ENCODE measurements at regions not wholly inside any gene's neighbourhood (a gene's known extent, or its start where the extent isn't known, plus 50 kb on each side); places are given as distances from the start of the nearest gene placed in this dataset.

- no peak overlapping the region for H3K4me3 ChIP-seq (replicated peaks in 1 of 3; ENCODE audit: low read depth in 2 of 3, low read length in 3 of 3)
- H3K36me3 ChIP-seq (replicated peaks in 1 of 2; ENCODE audit: control insufficient read depth in 1 of 2, insufficient read depth in 2 of 2, low read length in 2 of 2), result no peaks in the 10 kb centered on the region
- peaks cover 0 to 3% (median 2%) of the 10 kb centered on the region in 3 donors for H3K27me3 Mint-ChIP-seq (ENCODE audit: low read depth in 3 of 3)
- H3K4me1 Mint-ChIP-seq, result no peaks in the 10 kb centered on the region
- intact Hi-C loops (cut with micrococcal nuclease), result no loop called here
- H2AFZ ChIP-seq (ENCODE audit: insufficient read depth, low read depth, low read length, poor library complexity, severe bottlenecking), result no peak overlapping the region
- H3K4me2 ChIP-seq (replicated peaks; ENCODE audit: extremely low read depth, low read length, poor library complexity, severe bottlenecking), result no peak overlapping the region
- no peaks in the 10 kb centered on the region for H3K36me3 Mint-ChIP-seq
- H3K27ac ChIP-seq (ENCODE audit: low read depth in 1 of 2, low read length in 2 of 2), result no peak overlapping the region
- no peaks in the 10 kb centered on the region for H3K27me3 ChIP-seq (ENCODE audit: control insufficient read depth in 2 of 2, insufficient read depth in 2 of 2, low read length in 2 of 2)
- H3K4me3 Mint-ChIP-seq, result no peak overlapping the region
- H4K20me1 ChIP-seq (ENCODE audit: insufficient read depth, low read length), result no peaks in the 10 kb centered on the region
- no CpG with 5 or more reads among the region's 2 CpGs for WGBS (ENCODE audit: insufficient coverage)
- H3K9me3 ChIP-seq (replicated peaks in 1 of 2; ENCODE audit: control insufficient read depth in 1 of 2, insufficient read depth in 1 of 2, low read length in 2 of 2), result peaks cover 0 to 3% of the 10 kb centered on the region in 2 donors
- no peaks in the 10 kb centered on the region for H3K4me1 ChIP-seq (ENCODE audit: control insufficient read depth in 1 of 2, insufficient read depth in 2 of 2, low read length in 2 of 2)
- no peak overlapping the region for H3K9ac ChIP-seq (ENCODE audit: insufficient read depth, low read length, poor library complexity, severe bottlenecking)
- no peaks in the 10 kb centered on the region for H3K79me2 ChIP-seq (ENCODE audit: insufficient read depth, low read length)
- no peak overlapping the region for H3K27ac Mint-ChIP-seq
- H3K9me3 Mint-ChIP-seq, result peaks cover 0 to 10% (median 2%) of the 10 kb centered on the region in 7 donors
- TF ChIP-seq CTCF (IDR thresholded peaks at IDR 0.05), result no peak
- no peak for DNase-seq
These were observed 276.9 kb upstream of the PDZRN3 start for GRCh38 chr3:73901686-73902085.

DNA sequence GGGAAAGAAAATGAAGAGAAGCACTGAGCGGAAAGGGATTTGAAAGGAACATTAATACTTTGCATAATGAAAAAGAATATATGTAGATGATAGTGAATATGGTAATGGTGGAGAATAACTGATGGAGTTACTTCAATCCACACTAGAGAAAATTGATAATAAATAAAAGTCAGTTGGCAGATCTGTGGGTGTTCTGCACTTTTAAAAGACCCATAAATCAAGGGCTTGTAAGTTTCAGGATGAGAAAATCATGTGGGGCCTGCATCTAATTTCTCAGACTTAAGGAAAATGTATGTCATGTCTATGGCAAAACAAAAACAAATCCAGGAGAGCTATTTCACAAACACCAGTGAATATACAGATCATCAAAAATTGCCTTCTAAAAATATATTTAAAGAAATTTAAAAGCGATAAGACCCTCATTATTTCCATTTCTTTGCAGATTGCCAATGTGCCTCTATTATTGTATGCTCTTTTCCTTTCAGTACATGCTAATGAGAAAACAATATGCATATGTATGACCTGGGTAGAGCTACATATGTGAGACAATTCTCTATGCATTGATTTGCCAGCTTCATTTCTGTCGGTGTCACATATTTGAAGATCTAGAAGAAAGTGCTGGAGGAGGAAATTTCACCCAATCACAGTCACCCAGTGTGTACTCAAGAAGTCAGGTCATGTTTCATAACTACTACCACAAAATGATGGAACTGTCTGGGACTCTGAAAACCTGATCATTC lies 269.9 kb upstream of the PDZRN3 start:
- Mint-ChIP-seq H3K4me3 (no peak overlapping the region), H3K36me3 (no peaks in the 10 kb centered on the region), H3K27me3 (ENCODE audit: low read depth in 3 of 3) (peaks cover 0 to 2% (median 2%) of the 10 kb centered on the region in 3 donors), H3K4me1 (no peaks in the 10 kb centered on the region), H3K9me3 (peaks cover 0 to 3% (median 0%) of the 10 kb centered on the region in 7 donors), H3K27ac (no peak overlapping the region)
- H3K27ac ChIP-seq (ENCODE audit: low read depth in 1 of 2, low read length in 2 of 2), result no peak overlapping the region
- intact Hi-C loops (cut with micrococcal nuclease), result no loop called here
- H3K27me3 ChIP-seq (ENCODE audit: control insufficient read depth in 2 of 2, insufficient read depth in 2 of 2, low read length in 2 of 2), result no peaks in the 10 kb centered on the region
- DNase-seq, result no peak
- no peak overlapping the region for H3K9ac ChIP-seq (ENCODE audit: insufficient read depth, low read length, poor library complexity, severe bottlenecking)
- no peaks in the 10 kb centered on the region for H3K4me1 ChIP-seq (ENCODE audit: control insufficient read depth in 1 of 2, insufficient read depth in 2 of 2, low read length in 2 of 2)
- H3K9me3 ChIP-seq (replicated peaks in 1 of 2; ENCODE audit: control insufficient read depth in 1 of 2, insufficient read depth in 1 of 2, low read length in 2 of 2), result no peaks in the 10 kb centered on the region
- WGBS (ENCODE audit: insufficient coverage), result no CpG with 5 or more reads among the region's 3 CpGs
- H4K20me1 ChIP-seq (ENCODE audit: insufficient read depth, low read length), result no peaks in the 10 kb centered on the region
- no peaks in the 10 kb centered on the region for H3K36me3 ChIP-seq (replicated peaks in 1 of 2; ENCODE audit: control insufficient read depth in 1 of 2, insufficient read depth in 2 of 2, low read length in 2 of 2)
- H3K4me3 ChIP-seq (replicated peaks in 1 of 3; ENCODE audit: low read depth in 2 of 3, low read length in 3 of 3), result no peak overlapping the region
- no peaks in the 10 kb centered on the region for H3K79me2 ChIP-seq (ENCODE audit: insufficient read depth, low read length)
- H2AFZ ChIP-seq (ENCODE audit: insufficient read depth, low read depth, low read length, poor library complexity, severe bottlenecking), result no peak overlapping the region
- TF ChIP-seq CTCF (IDR thresholded peaks at IDR 0.05), result no peak
- no peak overlapping the region for H3K4me2 ChIP-seq (replicated peaks; ENCODE audit: extremely low read depth, low read length, poor library complexity, severe bottlenecking)

Measured in CD14-positive monocyte (primary cell).